ENCODE measurements at regions not wholly inside any gene's neighbourhood (a gene's known extent, or its start where the extent isn't known, plus 50 kb on each side); places are given as distances from the start of the nearest gene placed in this dataset.

DNA sequence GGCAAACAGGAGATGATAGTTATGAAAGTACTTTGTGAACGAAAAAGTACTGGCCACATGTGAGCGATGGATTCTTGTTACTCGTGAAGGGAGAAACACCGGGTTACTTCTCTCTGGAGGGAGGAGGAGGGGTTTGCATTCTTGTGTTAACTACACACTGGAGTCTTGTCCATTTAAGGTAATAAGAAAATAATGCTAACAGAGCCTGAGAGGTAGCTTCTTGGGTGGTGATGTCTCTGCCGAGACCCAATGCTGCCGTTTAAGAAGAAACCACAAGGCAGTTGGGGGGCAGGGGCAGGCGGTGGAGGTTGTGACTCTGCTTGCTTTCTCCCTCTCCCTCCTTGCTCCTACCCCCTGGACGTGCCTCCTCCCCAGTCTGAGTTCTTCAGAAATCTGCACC, 100.9 kb upstream of the ROPN1 start:
- no peak for DNase-seq

DNA sequence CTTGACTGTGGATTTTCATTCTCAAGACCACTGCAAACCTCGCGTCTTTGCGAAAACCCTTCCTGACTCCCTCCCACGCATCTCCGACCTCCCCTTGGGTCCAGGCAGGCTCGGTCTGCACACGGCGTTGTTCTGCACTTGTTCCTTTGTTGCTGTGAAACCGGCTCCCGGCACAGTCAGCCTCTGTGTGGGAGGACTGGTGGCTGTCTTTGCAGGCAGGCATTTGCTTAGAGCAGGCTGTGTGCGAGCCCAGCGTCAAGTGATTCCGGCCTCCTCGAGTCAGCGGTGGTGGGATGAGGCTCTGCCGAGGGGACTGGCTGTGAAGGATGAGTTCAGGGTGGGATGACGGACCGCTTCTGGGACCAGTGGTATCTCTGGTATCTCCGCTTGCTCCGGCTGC, 102.6 kb upstream of the ROPN1 start:
- no peak for DNase-seq

GRCh38 chr3:124097362-124098131, 105.6 kb upstream of the ROPN1 start:
- DNase-seq, result no peak

- no peak for DNase-seq
Observed at GRCh38 chr3:124101643-124102042, 109.7 kb upstream of the ROPN1 start.

- DNase-seq, result no peak
Observed at GRCh38 chr3:124107104-124107890, 115.4 kb upstream of the ROPN1 start.

DNA sequence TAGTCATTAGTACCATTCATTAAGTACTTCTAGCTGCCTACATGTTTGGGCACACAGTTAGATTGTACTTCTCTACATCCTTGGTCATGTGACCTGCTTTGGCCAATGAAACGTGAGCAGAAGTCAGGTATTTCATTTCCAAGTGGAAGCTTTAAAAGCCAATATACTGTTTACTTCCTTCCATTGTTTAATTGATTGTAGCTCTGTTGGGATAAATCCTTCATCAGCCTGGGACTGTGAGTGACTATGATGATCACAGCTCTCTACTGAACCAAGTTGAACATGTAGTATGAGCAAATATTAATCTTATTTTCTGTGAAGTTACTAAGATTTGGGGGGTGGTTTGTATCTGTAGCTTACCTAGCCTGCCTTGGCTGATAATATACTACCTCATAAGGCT, 116.5 kb upstream of the ROPN1 start:
- no peak for DNase-seq

- no peak for DNase-seq
Observed at GRCh38 chr3:124113485-124113884, 121.6 kb upstream of the ROPN1 start.

DNA sequence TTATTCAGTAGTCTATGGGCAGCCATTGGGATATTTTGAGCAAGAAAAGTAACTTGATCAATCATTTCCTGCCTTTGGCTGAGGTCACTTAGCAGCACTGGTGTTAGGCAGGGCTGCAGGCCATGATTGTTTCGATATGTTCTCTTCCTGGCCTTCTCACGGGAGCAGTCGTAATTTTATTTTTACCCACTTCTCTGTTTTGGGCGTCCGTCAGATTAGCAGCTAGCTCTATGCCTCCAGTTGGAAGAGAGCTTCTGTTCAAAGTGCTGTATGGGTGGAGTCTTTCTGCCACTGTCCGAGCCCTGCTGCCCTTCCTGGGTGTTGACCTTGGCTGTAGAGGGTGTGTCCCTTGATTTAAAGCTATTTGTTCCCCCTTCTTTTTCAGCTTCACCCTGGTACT, 123.4 kb upstream of the ROPN1 start:
- no peak for DNase-seq

- DNase-seq, result no peak
Observed at GRCh38 chr3:124115956-124116355, 124.0 kb upstream of the ROPN1 start.

GRCh38 chr3:124116906-124117305, 125.0 kb upstream of the ROPN1 start:
- DNase-seq, result no peak

GRCh38 chr3:124117486-124117885, 125.6 kb upstream of the ROPN1 start:
- DNase-seq, result no peak

GRCh38 chr3:124118397-124118796, 126.5 kb upstream of the ROPN1 start:
- DNase-seq, result no peak

DNA sequence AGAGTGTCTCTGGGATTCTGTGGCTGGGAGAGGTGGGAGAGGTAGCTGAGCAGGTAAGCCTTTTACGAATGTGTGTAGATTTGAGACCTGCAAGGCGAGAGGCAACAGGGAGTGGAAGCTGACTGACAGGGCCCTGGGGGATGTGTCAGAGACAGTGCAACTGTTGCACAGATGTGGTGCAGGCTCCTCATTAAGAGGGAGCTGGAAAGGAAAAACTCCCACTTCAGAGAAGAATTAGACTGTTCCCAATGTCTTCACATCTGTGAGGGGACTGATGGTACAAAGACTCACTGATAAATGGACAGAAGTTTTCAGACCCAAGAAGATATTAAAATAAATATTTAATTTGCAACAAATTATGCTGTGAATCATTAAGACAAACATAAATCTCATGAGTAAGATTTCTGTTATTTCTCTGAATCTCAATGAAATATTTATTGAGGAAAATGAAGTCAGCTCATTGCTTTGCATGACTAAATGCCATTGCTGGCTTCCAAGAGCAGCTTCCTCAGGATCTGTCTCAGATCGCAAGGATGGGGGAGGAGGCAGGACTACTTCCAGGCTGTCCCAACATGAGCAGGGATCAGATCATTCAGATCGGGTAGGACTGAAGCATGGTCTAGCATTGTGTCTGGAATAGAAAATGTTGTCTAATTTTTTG, 127.3 kb upstream of the ROPN1 start:
- no peak for DNase-seq

GRCh38 chr3:124121379-124122312, 129.7 kb upstream of the ROPN1 start:
- DNase-seq, result no peak

GRCh38 chr3:124125315-124125714, 133.4 kb upstream of the ROPN1 start:
- no peak for DNase-seq

DNA sequence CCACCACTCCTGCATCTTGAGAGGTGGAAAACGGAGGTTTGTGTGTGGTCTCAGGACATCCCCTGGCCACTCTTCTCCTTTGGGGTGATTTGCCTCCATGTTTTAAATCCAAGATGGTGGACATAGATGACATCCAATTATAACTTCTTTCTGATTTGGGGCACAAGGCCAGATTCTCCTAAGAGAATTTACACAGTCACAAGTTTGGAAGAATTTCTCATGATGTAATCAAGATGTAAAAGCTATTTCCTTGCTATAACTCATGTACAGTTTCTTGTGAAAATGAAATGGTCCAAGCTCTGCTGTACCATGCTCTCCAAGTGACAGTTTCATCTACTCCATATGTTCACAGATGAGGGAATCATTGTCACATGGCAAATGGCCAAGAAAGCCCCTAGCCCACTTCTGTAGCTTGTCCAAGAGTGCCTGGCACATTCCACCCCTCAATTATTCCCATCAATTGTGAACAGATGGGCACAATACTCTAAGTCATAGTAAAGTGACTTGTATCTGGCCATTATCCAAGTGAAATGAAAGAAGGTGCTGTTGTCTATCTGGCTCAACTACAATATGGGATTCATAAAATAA, 134.6 kb upstream of the ROPN1 start:
- no peak for DNase-seq

GRCh38 chr3:124131158-124131557, 139.2 kb upstream of the ROPN1 start:
- DNase-seq, result no peak

GRCh38 chr3:124131580-124131979, 139.7 kb upstream of the ROPN1 start:
- no peak for DNase-seq

DNA sequence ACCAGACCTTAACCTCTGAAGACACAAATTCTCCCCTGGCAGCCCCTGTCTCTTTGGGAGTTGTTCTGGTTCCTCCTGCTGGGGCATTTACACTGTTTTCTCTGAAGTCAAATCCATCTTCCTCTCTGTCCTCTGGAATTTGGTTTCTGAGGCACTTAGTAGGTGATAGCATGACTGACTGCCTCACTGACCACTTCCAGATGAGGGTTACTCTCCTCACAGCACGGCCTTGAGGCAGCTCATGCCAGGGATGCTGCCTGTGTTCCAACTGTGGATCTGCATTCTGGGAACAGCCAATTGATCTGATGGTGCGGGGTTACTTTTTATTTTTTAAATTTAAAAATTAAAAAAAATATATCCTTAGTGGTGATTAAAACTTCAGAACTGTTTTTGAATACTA, 140.9 kb upstream of the ROPN1 start:
- DNase-seq, result no peak

GRCh38 chr3:124133366-124133940, 141.5 kb upstream of the ROPN1 start:
- no peak for DNase-seq

DNA sequence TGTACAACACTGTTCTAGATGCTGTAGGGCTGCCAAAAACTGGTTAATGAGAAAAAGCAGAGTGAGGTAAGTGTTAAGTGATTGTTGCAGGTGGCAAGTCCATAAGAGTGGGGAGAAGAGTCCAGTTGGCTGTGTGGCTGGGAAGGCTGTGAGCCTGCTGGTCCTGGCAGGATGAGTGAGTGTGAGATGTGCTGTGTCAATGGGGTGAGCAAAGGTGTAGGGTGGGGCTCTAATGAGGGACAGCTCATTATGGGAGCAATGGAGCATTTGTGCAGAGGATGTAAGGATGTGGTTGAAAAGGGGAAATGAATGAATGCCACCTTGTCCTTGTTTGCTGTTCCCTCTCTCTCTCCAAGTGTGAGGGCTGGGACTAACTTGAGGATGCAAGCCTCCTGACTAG, 145.3 kb upstream of the ROPN1 start:
- no peak for DNase-seq

DNA sequence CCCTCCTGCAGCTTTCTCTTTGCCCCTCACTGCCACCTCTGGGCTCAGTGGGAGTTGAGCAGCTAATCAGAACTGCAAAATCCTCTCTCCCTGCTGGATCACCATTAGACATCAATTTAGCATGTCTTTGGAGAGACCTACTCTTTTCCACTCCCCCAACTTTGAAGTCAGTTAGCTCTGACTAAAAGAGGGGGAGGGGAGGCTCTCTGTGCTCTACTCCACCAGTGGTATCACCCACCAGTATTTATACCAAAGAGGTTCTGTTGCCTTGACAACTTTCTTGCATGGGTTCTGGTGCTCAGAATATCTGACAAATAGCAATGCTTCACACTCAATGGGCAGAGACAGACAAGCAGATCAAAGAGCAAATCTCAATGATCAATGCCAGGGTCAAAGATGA, 146.2 kb upstream of the ROPN1 start:
- no peak for DNase-seq
